NCI-H187 (cell line): ENCODE measurements at regions not wholly inside any gene's neighbourhood (a gene's known extent, or its start where the extent isn't known, plus 50 kb on each side); places are given as distances from the start of the nearest gene placed in this dataset.
"Not testable (repeated sequence)": the region's sequence is repeated elsewhere in the genome, so short reads cannot be mapped to it uniquely, and the experiment has no call there.

Source experiments
- DNase-seq, 2 experiments: peaks; one replicate each; lab custom pipeline; 2025; lab: John Stamatoyannopoulos, UW

DNA sequence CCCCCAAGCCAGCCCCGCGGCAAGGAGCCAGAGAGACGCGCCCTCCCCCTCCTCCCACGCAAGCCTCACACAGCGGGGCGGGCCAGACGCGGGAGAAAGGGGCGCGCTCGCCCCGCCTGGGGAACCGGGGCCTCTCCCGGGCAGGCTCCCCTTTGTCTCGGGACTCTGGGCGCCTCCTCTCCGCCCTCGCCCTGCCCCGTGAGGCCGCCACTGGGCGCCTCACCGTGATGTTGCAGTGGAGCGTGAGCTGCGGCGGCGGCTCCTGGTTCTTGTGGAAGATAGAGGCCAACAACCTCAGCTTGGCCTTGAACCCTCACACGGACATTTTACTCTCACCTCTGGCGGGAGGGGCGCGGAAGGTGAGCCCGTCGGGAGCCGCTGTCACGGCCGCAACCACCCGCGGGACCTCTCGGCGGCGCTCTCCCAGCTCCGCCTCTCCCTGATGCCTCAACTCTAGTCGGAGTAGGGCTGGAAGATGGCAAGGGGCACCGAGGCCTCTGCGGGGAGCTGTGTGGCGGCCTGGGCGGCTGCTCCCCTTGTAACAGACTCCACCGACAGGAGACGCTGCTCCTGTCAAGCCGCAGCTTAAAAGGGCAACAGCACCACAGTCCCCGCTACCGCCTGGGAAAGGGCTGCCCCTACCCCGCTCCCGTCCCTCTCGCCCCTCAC lies 179.2 kb upstream of the ZSCAN2 start:
- DNase-seq: not testable (repeated sequence)

DNA sequence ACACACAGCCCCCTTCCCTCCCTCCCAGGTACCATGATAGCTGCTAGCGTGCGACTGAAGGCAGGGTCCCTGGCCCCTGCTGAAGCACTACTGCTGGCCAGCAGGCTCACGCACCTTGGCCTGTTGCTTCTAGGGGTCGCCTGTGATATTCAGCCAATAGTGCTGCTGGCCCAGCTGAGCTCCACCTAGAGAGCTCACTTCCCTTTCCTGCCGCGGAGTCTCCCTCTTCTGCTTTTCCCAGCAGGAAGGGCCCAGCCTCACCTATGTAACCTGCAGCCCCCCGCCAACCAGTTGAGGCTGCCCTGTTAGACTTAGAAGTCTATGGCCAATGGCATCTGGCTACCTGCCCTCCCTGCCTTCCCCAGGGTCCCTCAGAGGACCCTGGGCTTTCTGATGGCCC lies 175.5 kb upstream of the ZSCAN2 start:
- DNase-seq: not testable (repeated sequence)

DNA sequence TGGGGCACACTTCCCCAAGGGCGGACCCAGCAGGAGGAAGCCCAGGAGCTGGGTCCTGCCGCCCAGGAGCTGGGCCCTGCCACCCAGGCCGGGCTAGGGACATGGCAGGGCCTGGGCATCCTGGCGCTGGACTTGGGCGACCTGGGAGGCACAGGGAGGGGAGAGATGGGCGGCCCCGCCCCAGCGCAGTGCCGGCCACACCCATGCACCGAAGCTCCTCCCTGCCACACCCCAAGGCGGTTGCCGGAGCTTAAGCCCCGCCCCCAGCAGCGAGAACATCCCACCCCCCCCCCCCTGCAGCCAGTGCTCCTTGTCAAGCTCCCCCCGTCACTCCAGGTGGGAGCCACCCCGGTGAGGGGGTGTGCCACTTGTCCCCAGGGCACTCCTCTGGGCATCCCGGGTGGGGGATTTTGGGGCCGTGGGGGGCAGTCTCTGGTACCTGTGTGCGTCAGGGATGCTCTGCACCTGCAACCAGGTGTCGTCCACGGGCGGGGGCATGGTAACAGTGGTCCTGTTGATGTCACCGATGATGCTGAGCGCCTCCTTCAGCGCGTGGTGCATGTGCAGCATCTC lies 127.4 kb upstream of the ZSCAN2 start:
- DNase-seq: not testable (repeated sequence)

DNA sequence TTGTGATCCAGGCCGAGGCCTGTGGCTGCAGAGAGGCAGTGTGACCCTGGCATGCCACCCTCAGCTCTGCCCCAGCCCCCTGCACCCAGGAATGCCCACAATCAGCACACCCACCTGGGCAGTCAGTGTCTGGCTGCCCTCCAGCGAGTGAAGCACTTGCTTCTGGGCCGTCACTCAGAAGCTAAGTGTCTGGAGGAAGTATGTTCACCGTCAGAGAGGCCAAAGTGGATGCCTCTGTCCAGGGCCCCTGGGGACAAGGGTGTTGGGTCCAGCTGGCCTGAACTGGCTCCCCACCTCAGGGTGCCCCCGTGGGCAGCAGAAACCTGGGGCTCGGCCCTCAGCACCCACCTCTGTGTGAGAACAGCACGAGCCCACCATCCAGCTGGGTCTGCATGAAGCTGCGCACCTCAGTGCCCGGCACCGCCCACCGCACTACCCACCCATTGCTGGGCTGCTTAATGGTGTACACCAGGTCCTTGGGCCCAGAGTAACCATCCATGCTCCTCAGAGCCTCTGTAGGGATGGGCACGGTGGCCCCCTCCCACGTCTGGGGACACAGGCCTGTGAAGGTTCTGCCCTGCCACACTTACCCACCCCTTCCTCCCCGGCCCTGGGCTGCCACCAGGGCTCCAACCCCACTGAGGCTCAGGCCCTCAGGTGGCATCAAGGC lies 124.3 kb upstream of the ZSCAN2 start:
- not testable (repeated sequence) for DNase-seq

DNA sequence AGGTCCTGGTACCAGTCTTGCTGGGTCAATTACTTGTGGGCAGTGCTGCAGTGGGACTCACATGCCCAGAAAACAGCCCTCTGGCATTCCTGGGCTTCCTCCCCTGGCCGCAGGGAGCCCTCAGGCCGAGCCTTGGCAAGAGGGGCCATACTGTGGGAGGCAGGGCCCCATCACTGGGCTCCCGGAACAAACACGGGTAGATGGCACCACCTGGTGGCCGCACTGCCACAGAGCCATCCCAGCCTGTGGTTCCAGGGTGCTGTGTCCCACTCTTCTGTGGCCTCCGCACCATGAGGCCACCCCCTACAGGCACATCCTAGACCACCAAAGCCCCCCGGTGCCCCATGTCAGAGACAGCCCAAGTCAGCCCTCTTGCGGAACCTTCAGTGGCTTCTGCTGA lies 123.3 kb upstream of the ZSCAN2 start:
- DNase-seq: not testable (repeated sequence)

DNA sequence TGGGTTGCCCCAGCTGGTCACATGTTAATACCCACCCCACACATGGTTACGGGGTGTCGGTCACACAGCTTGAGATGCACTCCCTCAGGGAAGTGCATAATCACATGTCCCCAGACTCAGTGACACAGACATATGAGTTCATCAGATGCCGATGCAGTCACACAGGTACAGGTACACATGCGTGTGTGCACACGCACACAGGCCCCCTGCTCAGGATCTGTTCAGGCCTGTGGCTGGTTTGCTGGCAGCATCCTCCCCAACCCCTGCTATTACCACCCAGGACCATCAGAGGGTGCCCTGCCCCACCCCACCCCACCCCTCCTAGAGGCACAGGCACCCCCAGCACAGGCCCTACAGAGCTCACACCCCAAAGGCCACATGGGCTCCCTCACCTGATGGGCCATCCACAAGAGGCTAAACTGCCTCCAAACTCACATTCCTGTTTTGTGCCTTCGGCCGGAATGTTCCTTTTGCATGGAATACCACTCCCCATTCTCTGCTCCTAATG lies 120.6 kb upstream of the ZSCAN2 start:
- not testable (repeated sequence) for DNase-seq

DNA sequence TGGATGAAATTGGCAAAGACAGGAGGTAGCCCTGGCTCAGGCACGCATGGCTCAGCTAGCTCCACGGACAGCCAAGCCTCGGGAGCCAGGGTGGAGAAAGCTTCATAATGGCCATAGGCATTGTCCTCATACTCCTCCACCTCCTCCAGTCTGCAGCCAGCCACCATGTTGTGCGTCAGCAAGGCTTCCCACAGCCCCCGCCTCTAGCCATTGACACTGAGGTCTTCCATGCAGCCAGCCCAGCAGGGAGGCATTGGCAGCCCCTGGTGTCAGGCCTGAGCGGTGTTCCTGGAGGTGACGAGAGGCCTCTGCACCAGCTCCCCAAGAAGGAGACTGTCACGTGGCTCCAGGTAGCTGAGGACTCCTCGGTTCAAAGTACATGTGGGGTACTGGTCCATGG lies 117.0 kb upstream of the ZSCAN2 start:
- not testable (repeated sequence) for DNase-seq

DNA sequence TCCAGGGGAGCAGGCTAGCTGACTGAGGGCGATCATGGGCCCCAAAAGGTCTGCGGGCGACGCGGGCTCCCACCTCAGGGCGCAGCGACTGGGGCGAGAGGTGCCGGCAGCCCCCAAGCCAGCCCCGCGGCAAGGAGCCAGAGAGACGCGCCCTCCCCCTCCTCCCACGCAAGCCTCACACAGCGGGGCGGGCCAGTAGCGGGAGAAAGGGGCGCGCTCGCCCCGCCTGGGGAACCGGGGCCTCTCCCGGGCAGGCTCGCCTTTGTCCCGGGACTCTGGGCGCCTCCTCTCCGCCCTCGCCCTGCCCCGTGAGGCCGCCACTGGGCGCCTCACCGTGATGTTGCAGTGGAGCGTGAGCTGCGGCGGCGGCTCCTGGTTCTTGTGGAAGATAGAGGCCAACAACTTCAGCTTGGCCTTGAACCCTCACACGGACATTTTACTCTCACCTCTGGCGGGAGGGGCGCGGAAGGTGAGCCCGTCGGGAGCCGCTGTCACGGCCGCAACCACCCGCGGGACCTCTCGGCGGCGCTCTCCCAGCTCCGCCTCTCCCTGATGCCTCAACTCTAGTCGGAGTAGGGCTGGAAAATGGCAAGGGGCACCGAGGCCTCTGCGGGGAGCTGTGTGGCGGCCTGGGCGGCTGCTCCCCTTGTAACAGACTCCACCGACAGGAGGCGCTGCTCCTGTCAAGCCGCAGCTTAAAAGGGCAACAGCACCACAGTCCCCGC lies 100.5 kb upstream of the ZSCAN2 start:
- DNase-seq: not testable (repeated sequence)

DNA sequence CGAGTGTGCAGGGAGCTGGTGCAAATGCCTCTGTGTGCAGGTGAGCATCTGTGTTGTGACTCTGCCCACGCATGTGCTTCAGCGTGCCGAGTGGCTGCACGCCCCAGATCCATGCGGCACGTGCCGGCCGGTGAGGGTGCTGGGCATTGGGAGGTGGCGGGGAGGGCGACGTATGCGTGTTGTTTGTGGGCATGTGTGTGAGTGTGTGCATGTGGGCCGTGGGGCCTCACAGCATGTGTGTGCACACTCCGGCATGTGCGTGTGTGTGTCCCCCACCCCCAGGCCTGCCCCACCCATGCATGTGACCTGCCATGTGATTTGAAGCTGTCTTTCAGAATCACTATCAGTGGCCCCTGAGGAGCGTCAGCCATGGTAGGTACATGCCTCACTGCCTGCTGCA lies 97.7 kb upstream of the ZSCAN2 start:
- not testable (repeated sequence) for DNase-seq

DNA sequence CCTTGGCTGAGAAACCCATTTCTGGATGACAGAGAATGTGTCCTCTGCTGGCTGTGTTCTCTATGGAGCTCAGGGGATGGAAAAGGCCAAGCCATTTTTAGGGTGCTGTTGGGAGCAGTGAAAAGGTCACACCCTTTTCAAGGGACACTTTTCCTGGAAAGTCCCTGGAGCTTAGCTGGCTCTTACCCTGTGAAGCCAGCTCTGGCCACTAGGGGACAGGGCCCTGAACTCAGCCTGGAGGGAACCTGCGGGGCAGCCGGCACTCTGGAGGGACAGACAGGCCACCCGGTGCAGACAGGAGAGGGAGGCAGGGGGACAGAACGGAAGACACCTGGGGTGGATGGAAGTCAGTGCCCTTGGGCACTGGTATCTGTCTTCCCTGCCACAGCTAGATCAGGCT lies 95.3 kb upstream of the ZSCAN2 start:
- not testable (repeated sequence) for DNase-seq

DNA sequence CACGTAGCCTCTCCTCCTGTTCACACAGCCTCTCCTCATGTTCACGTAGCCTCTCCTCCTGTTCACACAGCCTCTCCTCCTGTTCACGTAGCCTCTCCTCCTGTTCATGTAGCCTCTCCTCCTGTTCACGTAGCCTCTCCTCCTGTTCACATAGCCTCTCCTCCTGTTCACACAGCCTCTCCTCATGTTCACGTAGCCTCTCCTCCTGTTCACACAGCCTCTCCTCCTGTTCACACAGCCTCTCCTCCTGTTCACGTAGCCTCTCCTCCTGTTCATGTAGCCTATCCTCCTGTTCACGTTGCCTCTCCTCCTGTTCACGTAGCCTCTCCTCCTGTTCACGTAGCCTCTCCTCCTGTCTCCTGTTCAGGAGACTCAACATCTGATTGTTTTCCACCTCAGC lies 88.5 kb upstream of the ZSCAN2 start:
- DNase-seq: not testable (repeated sequence)

DNA sequence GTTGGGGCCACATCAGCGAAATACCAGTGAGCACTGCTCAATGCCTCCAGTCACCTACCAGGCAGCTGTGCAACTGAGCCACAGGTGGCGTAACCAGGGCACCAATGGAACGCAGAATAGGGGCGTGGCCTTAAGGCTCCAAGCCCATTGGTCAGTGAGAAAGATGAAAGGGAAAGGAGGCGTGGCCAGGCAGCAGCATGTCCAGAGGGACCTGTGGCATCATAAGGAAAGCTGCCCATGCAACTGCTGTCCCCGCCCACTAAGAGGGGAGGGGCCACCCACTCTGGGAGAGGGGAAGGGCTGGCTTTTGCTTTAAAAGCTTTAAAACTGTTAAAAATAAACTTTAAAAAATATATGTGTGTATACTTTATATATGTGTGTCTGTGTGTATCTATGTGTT lies 84.0 kb upstream of the ZSCAN2 start:
- DNase-seq: not testable (repeated sequence)

DNA sequence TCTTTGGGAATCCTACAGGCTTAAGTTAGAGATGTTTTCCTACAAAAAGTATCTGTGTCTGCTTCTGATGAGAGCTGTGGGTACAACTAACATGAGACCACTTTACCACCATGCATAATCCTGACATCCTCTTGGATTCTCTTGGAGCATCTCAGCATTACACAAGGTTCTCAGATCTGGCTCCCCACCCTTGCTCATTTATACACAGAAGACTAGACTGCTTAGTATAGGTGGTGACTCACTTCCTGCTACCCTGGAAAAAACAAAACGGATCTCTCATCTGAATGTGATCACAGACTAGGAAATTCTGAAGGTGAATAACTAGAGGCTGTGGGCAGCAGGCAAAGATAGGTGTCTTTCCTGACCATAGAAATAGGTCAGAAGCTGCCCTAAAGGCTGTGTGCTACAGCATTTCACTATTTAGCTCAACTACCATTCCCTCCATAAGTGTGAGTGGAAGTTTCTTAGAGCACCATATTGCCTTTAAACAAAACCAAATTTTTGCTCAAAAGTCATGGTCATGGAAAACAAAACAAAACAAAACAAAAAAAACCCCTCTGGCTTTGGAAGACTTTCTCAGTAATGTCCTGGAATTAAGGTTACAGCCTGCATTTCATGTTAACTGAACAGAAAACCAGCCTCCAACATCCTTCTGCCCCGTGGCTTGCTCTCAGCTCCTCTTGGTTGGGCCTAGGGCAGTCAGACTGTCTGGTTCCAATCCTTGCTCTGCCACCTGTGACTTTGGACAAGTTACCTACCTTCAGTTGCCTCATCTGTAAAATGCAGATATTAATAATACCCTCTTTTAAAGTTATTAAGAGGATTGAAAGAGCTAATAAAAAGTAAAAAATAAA lies 75.1 kb upstream of the ZSCAN2 start:
- not testable (repeated sequence) for DNase-seq

DNA sequence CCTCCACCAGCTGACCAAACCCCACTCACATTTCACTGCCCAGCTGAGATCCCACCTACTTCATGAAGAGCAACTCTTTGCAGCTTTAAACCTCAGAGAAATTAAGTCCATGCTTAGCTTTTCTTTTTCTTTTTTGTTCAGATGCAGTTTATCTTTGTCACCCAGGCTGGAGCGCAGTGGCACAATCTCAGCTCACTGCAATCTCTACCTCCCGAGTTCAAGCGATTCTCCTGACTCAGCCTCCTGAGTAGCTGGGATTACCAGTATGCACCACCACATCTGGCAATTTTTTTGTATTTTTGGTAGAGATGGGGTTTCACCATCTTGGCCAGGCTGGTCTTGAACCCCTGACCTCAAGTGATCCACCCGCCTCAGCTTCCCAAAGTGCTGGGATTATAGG lies 70.1 kb upstream of the ZSCAN2 start:
- DNase-seq: not testable (repeated sequence)

DNA sequence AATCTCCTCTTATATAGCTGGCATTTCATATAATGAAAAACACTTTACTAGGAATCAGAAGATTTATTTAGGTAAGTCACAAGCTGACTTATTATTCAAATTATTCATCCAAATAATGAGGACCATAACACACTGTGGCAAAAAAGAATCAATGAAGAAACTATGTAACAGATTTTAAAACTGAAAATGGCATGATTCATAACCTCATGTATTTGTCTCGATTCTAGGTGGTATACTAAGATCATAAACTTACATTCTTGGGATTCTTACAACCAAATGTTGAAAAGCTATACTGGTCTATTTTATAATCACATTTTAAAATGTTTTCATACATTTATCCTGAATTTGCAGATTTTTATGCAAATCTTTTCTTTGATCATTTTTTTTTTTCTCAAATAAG lies 69.6 kb upstream of the ZSCAN2 start:
- not testable (repeated sequence) for DNase-seq

DNA sequence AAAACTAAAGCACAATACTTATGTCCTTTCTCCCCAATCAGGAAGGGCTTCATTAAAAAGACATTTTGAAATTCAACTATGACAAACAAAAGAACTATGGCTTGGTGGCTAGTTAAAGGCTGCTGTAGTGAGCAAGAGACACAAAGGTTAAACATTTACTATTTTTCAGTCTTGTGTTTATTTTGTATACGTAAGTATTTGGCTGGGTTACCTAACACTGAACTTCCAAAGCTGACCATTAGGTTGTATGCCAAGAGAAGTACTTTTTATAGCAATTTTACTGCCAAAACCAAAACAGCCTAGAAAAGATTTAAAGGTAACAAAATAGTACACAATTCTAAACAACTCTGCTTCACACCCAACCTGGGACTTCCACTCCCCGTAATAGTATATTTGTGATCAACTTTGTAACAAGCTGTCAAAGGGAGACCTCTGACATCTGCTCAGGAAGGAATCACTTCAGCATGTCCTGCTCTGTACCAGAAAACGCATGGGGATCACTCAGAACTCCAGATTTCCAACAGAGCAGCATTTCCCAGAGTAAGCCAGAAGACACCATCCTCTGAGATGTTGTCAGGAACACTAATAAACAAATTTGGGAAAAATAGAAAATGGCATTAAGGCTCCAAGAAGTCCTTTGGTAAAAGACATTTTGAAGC lies 69.0 kb upstream of the ZSCAN2 start:
- DNase-seq: not testable (repeated sequence)

DNA sequence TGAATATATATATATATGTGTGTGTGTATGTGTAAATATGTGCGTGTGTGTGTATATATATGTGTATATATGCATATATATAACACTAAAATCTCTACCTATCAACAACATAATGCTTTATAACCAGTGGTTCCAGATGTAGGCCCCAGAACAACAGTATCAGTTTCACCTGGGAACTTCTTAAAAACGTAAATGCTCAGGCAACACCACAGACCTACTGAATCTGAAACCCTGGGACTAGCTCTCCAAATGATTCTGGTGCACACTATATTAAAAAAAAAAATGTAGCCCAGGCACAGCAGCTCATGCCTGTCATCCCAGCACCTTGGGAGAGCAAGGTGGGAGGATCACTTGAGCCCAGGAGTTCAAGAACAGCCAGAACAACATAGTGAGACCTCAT lies 67.1 kb upstream of the ZSCAN2 start:
- not testable (repeated sequence) for DNase-seq

DNA sequence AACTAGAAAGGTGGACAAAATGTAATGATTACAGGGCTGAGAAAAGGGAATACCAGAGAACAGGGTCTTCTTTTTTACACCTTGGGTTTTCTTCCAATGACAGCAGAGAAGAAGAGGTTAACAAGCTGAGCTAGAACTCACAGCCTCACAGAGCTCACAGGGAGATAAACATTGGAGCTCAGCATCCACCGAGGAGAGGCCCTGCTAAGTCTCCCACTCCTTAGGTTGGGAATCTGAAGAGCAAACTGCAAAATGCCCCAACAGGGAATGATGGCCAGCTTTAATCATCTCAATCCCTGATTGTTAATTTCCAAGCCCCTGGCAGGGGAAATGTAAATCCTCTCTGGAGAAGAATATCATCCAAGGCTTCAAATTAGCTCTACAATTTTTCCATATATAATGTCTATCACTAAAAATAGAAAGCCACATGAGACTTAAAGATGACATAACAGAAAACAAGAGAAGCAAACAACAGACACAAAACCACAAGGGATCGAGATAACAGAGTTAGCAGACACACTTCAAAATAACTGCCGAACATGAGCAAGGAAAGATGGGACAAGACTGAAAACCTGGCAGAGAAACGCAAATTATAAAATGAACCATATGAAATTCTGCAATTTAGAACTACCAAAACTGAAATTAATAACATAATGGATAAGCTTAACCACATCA lies 66.1 kb upstream of the ZSCAN2 start:
- not testable (repeated sequence) for DNase-seq

DNA sequence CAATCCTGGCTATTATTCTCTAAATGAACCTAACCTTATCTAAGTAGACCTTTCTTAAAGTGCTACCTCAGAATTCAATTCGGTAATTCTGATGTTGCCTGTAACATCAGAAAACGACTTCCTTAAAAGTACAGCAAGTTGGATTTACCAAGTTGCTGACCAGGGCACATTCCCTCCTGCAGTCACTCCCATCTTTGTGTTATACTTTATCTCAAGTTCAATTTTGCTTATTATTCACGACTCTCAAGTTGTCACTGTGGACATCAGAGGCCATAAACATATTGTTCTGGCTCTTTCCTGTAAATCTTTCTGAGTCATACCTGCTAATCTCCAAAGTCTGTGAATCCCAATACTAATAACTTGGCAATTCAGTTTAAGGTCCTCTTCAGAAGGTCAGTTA lies 64.6 kb upstream of the ZSCAN2 start:
- not testable (repeated sequence) for DNase-seq

DNA sequence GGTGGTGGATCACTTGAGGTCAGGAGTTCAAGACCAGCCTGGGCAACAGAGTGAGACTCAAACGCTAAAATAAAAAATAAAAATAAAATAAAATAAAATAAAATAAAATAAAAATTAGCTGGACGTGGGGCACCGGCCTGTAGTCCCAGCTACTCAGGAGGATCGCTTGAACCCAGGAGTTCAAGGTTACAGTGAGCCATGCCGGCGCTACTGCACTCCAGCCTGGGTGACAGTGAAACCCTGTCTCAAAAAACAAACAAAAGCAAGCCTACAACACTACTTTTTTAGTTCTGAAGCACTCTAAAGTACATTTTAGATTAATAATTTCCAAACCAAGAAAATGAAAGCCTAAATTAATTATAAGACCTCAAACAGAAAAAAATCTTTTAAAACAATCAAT lies 56.2 kb upstream of the ZSCAN2 start:
- not testable (repeated sequence) for DNase-seq
